ENCODE measurements at regions not wholly inside any gene's neighbourhood (a gene's known extent, or its start where the extent isn't known, plus 50 kb on each side); places are given as distances from the start of the nearest gene placed in this dataset.
"Not testable (repeated sequence)": the region's sequence is repeated elsewhere in the genome, so short reads cannot be mapped to it uniquely, and the experiment has no call there.

DNA sequence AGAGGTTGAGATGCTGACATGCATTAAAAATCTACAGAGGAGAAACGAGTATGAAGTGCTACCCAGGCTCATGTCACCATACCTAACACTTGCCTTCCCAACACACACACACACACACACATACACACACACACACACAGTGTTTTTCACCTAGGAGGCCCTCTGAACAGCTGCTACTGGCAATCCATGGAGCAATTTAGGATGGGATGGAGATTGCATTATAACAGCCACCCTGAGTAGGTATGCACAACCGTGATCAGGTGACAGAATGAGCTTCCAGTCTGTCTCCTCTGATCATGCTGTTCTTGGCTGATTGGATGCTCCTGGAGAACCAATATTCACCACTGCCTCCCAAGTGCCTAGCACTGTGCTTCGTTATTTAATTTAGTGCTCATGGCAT, 528.5 kb upstream of the CDH5 start:
- DNase-seq (ENCODE audit: low read depth) = no peak

- DNase-seq (ENCODE audit: low read depth) = no peak
Observed at GRCh38 chr16:65837464-65837863, 529.0 kb upstream of the CDH5 start.

GRCh38 chr16:65834688-65835087, 531.8 kb upstream of the CDH5 start:
- no peak for DNase-seq (ENCODE audit: low read depth)

GRCh38 chr16:65833171-65833871, 533.2 kb upstream of the CDH5 start:
- DNase-seq (ENCODE audit: low read depth) = peak; percentile 78

DNA sequence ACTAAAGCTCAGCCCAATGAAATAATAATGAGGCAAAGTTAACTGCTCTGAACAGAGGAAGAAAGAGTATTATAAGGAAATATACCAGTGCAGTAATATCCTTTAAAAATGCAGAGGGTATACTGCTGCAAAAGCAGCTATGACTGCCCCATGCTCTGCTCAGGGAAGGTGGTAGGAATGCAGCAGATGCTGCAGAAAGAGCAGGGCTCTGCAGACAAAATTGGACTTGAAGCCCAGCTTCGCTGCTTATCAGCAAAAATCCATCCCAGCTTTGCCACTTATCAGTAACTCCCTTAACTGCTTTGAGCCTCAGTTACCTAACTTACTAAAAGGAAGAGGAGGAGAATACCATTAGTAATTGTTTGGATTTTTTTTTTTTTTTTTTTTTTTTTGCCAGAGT, 533.8 kb upstream of the CDH5 start:
- no peak for DNase-seq (ENCODE audit: low read depth)

GRCh38 chr16:65831903-65832666, 534.4 kb upstream of the CDH5 start:
- DNase-seq (ENCODE audit: low read depth) = no peak

DNA sequence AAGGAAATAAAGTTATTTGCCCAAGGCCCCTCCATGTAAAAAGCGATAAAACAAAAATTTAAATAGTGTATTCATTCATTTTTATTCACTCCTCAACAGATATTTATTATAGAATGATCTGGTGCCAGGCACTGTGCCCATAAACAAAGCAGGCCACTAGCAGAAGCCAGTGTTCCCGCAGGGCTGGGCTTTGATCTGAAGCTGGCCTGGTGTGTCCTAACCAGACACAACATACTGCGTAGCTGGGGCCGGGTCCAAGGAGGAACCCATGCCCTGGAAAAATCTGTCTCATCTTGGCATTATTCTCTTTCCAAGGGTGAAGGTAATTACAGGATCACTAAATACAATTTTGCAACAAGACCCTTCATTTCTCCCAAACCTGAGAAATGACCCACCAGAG, 537.4 kb upstream of the CDH5 start:
- DNase-seq (ENCODE audit: low read depth) = no peak

GRCh38 chr16:65828296-65828695, 538.2 kb upstream of the CDH5 start:
- DNase-seq (ENCODE audit: low read depth) = no peak

DNA sequence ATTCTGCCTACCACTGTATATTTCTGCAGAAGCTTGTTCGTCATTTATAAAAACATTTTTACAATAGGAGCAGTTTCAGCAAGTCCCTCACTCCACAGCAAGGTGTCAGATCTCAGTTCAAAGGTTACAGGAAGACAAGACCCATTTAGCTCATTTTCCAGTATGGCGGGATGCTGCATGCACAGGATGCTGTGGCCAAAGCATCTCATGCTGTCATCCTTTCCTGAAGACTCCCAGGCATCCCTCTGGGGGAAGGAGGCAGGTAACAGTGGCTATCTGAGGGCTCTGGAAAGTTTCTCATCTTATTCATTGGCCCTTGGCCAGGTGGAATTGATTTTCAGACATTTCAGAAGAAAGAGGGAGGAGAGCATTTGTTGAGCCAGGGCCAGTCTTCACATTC, 539.3 kb upstream of the CDH5 start:
- DNase-seq (ENCODE audit: low read depth) = no peak

DNA sequence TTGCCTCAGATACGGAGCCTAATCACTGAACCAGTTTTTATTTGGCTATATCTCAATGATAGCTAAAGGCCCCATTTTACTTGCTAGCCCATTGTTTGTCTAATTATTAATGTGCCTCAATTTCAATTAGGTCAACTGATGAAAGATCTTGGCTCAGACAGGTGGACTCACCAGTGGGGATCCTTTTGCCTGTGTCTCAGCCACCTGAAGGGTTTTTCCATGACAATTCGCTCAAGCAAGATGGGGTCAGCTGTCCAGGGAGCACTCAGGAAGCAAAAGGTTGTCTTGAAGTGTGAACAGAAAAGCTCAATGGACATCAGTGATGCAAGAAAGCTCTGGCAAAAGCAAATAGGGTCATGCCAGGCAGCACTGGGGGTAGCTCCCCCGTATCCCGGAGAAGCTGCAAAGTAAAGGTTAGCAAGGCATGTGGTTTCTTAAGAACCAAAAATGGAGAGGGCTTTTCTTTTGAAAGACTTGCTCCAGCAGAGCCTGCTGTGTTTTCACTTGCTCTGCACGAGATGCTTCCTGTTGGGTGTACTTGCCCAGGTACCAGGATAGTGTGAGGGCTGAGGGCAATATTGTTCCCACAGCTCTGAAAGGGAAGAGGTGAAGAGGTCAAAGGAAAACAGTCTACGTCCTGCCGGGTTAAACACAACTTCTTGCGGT, 541.2 kb upstream of the CDH5 start:
- DNase-seq (ENCODE audit: low read depth) = no peak

DNA sequence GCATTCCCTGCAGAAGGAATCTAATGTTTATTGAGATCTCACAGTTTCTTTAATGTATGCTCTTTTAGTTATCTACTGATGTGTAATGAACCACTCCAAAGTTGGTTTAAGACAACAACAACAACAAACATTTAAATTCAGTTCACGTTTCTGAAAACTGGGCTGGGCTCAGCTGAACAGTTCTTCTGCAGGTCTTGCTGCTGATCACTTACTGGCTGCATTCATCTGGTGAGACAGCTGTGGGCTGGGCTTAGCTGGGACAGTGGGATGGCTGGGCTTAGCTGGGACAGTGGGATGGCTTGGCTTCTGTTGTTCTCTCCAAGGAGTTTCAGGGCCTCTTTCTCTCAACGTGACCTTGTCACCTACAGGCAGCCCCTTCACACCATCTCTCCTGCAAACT, 544.3 kb upstream of the CDH5 start:
- no peak for DNase-seq (ENCODE audit: low read depth)

DNA sequence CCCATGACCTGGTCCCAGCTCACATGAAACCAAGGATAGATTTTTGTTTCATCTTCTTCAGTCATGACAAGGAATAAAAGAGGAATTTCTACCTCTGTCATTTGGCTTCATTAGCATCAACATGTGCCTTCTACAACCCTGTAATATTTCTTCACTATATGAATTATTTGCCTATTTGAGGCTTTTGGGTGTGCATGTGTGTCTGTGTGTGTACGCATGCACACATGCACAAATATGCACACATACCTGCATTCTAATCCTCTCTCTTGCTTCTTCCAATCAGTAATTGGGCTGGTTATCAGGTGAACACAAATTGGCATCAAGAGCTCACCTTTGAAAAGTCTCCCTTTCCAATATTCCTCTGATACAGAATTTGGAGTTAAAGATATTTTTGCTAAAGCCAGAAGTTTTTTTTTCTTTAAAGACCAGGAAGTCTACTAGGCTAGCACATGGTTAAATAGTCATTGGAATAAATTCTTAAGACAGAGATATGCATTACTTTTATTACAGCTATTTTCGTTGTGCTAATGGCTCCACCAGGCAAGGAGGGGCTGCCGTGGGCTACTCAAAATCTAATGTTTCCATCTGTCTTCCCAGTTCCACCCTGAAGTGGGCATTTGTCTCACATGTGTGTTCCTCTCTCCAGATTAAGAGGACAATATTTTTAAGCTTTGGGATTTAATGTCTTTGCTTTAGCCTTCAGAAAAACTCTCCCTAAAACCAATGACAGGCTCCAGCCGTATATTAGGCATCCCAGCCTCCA, 547.2 kb upstream of the CDH5 start:
- DNase-seq (ENCODE audit: low read depth) = no peak

GRCh38 chr16:65817799-65818198, 548.7 kb upstream of the CDH5 start:
- DNase-seq (ENCODE audit: low read depth) = no peak

DNA sequence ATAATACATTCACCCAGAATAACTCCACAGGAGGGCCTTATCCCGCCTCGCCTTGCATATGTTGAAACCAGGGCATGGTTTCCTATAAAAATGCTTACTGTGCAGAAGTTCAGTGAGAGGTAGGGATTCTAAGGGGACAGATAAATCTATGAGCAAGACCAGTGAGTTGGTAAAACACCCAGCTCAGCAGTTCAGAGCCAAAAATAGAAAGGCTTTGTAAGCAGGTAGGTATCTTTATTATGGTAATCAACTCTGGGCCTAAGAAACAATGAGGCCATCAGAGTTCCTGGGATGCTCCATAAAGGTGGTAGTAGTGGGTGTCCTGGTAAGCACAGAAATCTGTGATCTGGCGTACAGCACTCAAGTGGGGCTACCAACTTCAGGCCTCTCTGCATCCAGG, 549.4 kb upstream of the CDH5 start:
- no peak for DNase-seq (ENCODE audit: low read depth)

- DNase-seq (ENCODE audit: low read depth) = no peak
Observed at GRCh38 chr16:65816556-65816955, 549.9 kb upstream of the CDH5 start.

GRCh38 chr16:65815707-65816106, 550.8 kb upstream of the CDH5 start:
- DNase-seq (ENCODE audit: low read depth) = no peak

DNA sequence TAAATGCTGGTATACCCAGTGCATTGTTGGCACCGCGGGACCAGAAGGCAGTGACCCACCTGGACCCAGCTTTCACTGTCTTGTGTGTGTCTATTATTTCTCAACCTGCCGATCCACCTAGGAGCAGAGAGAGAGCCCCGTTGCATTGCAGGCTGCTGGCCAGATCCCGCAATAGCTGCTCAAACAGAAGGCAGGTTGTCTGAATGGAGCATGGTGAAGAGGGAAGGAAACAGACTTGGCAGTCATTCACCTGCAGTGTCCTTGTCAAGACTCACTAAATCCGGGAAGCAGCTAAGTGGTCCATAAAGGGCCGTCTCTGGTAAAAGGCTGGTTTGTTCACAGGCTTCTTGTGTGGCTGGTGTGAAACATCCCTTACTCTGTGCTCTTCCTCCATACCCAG, 552.6 kb upstream of the CDH5 start:
- DNase-seq (ENCODE audit: low read depth) = not testable (repeated sequence)

GRCh38 chr16:65809627-65810026, 556.9 kb upstream of the CDH5 start:
- no peak for DNase-seq (ENCODE audit: low read depth)

- no peak for DNase-seq (ENCODE audit: low read depth)
Observed at GRCh38 chr16:65808790-65809189, 557.7 kb upstream of the CDH5 start.

GRCh38 chr16:65807858-65808257, 558.6 kb upstream of the CDH5 start:
- DNase-seq (ENCODE audit: low read depth) = no peak

- not testable (repeated sequence) for DNase-seq (ENCODE audit: low read depth)
Observed at GRCh38 chr16:65805704-65806103, 560.8 kb upstream of the CDH5 start.

DNA sequence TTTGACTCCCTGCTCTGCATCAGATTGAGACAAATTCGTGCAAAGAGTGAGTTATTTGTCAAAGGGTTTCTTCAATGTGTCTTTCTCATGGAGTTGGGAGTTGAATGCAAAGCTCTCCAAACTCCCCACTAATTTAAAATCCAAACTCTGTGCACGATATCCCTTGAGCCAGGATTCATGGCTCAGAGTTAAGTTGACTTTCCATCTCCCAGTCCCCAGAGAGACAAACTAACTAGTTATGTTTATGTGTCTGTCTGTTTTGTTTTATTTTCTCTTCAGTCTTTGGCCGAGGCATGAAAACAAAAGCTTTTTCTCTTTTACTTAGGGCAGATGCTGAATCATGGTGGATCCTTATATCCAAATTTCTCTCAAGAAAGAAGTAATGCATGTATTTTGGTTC, 570.0 kb upstream of the CDH5 start:
- no peak for DNase-seq (ENCODE audit: low read depth)

DNA sequence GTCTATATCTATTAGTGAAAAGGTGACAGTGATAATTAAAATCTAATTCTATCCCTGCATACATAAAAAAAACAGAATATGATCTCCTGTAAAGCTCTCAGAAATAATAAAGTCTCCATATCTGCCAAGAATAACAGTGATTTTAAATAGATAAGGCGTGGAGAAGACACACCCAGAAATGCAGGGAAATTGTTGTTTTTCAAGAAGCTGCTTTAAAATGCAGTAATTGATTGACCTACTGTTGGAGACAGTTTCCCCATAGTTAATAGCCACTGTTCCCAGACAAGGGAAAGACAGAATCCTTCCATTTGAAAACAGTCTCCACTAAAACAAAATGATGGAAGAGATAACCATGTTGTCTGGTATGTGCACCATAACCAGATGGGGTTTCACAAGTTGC, 571.5 kb upstream of the CDH5 start:
- DNase-seq (ENCODE audit: low read depth) = no peak
